ENCODE measurements at regions not wholly inside any gene's neighbourhood (a gene's known extent, or its start where the extent isn't known, plus 50 kb on each side); places are given as distances from the start of the nearest gene placed in this dataset.

DNA sequence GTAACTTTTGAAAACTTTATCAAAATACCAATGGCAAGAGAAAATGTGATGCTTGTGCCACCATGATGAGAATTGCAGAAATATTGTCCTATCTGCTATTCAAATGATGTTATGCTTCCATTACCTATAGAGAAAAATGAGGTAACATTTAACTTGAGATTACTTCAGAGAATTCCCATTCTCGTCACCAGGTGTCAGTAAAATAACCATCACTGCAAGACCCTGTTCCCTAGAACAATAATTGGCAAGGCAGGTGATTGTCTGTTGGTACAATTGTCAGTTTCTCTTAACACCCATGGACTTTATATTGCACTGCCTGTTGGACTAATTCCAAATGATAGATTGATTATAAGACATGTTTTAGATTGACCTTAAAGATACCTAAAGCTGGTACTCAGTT, 179.9 kb downstream of the GABRG1 start:
- TF ChIP-seq POLR2A (IDR thresholded peaks at IDR 0.05) (no peak), CTCF (IDR thresholded peaks at IDR 0.05) (no peak)

Measured in uterus (tissue), 2 donors.